Erythroblast (primary cell): ENCODE measurements at regions not wholly inside any gene's neighbourhood (a gene's known extent, or its start where the extent isn't known, plus 50 kb on each side); places are given as distances from the start of the nearest gene placed in this dataset.

ENCODE experiments used
- GATA1 ChIP-seq: IDR thresholded peaks from 2 replicates; pipeline ENCODE4 v1.6.1; 2011; ENCODE audit warnings: low read depth, mild to moderate bottlenecking, control low read depth, low read length, moderate library complexity
- POLR2A ChIP-seq: IDR thresholded peaks from 2 replicates; pipeline ENCODE4 v1.6.1; 2011; ENCODE audit warnings: mild to moderate bottlenecking, low read length

- TF ChIP-seq POLR2A = no peak
- no peak for TF ChIP-seq GATA1
Measured at GRCh38 chr13:111661776-111662175, 341.3 kb downstream of the TEX29 start.
